ENCODE measurements at regions not wholly inside any gene's neighbourhood (a gene's known extent, or its start where the extent isn't known, plus 50 kb on each side); places are given as distances from the start of the nearest gene placed in this dataset.
A peak's percentile ranks its signal among the peaks of the same experiment; 100 is the strongest.

DNA sequence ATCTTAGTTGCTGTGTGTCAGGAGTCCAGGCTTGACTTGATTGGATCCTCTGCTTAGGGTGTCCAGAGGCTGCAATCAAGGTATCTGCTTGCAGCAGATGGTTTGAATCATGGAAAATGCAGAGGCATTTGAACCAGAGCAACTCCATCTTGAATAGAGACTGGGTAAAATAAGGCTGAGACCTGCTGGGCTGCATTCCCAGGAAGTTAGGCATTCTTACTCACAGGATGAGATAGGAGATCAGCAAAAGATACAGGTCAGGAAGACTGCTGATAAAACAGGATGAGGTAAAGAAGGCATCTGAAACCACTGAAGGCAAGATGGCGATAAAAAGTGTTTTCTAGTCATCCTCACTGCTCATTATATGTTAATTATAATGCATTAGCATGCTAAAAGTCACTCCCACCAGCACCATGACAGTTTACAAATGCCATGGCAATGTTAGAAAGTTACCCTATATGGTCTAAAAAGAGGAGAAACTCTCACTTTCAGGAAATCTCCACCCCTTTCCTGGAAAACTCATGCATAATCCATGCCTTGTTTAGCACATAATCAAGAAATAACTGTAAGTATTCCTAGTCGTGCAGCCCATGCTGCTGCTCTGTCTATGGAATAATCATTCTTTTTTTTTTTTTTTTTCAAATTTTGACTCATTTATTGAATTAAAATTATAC lies 218.3 kb upstream of the CPNE8 start:
- peaks cover 7% of the 10 kb centered on the region for H3K9me3 Mint-ChIP-seq
- Histone ChIP-seq H3K36me3 (no peaks in the 10 kb centered on the region), H3K79me2 (ENCODE audit: low read depth) (no peaks in the 10 kb centered on the region), H3K4me1 (no peaks in the 10 kb centered on the region), H3K27me3 (no peaks in the 10 kb centered on the region), H3K9ac (no peak overlapping the region), H2AFZ (replicated peaks) (peak overlapping the region; percentile 36), H3K27ac (no peak overlapping the region), H3K9me3 (ENCODE audit: low read depth) (no peaks in the 10 kb centered on the region), H3F3A (ENCODE audit: low read depth) (no peaks in the 10 kb centered on the region), H3K4me3 (no peak overlapping the region), H4K20me1 (ENCODE audit: low read depth) (no peaks in the 10 kb centered on the region), H3K4me2 (no peak overlapping the region)
- no peak overlapping the region for H3K27ac Mint-ChIP-seq
- peaks cover 8% of the 10 kb centered on the region for H3K36me3 Mint-ChIP-seq
- H3K4me1 Mint-ChIP-seq = peaks cover 32% of the 10 kb centered on the region
- no peak overlapping the region for H3K4me3 Mint-ChIP-seq
- no peak for DNase-seq (ENCODE audit: low spot score)
- H3K27me3 Mint-ChIP-seq (ENCODE audit: insufficient read depth, low read depth) = peaks cover 2% of the 10 kb centered on the region
- TF ChIP-seq EZH2phosphoT487 (IDR thresholded peaks at IDR 0.05) (no peak), EZH2 (IDR thresholded peaks at IDR 0.05) (no peak)
- TF ChIP-seq, protein P1, sequence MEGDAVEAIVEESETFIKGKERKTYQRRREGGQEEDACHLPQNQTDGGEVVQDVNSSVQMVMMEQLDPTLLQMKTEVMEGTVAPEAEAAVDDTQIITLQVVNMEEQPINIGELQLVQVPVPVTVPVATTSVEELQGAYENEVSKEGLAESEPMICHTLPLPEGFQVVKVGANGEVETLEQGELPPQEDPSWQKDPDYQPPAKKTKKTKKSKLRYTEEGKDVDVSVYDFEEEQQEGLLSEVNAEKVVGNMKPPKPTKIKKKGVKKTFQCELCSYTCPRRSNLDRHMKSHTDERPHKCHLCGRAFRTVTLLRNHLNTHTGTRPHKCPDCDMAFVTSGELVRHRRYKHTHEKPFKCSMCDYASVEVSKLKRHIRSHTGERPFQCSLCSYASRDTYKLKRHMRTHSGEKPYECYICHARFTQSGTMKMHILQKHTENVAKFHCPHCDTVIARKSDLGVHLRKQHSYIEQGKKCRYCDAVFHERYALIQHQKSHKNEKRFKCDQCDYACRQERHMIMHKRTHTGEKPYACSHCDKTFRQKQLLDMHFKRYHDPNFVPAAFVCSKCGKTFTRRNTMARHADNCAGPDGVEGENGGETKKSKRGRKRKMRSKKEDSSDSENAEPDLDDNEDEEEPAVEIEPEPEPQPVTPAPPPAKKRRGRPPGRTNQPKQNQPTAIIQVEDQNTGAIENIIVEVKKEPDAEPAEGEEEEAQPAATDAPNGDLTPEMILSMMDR (IDR thresholded peaks at IDR 0.05) = no peak

DNA sequence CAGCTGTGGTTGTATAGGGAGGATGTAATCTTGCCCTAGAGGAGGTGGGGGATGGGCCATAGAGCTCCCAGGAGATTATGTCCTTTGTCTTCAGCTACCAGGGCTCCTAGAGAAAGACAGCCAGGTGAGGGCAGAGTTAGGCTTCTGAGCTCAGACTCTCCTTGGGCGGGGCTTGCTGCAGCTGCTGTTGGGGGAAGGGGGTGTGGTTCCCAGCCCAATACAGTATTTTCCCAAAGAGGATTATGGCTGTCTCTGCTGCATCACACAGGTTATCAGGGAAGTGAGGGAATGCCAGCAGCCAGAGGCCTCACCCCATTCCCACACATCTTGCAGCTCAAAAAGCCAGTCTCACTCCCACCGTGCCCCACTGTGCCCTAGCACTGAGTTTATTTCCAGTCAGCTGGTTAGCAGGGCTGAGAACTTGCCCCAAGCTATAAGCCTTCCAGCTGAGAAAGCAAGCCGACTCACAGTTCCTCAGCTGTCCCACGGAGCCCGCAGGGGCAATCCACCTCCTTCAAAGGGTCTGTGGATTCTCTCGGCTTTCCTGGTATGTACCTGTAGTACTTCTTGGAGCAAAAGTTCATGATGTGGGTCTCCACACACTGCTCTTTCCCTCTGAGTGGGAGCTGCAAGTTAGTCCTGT lies 217.3 kb upstream of the CPNE8 start:
- no peak overlapping the region for H3K27ac ChIP-seq
- H3K9ac ChIP-seq = no peak overlapping the region
- no peaks in the 10 kb centered on the region for H3K4me1 ChIP-seq
- Mint-ChIP-seq H3K9me3 (peaks cover 7% of the 10 kb centered on the region), H3K4me1 (peaks cover 24% of the 10 kb centered on the region), H3K4me3 (no peak overlapping the region), H3K36me3 (peaks cover 8% of the 10 kb centered on the region), H3K27me3 (ENCODE audit: insufficient read depth, low read depth) (peaks cover 2% of the 10 kb centered on the region), H3K27ac (peak overlapping the region; percentile 58)
- H3K4me3 ChIP-seq = no peak overlapping the region
- H3K36me3 ChIP-seq = no peaks in the 10 kb centered on the region
- H3K9me3 ChIP-seq (ENCODE audit: low read depth) = no peaks in the 10 kb centered on the region
- TF ChIP-seq EZH2phosphoT487 (IDR thresholded peaks at IDR 0.05) = no peak
- TF ChIP-seq, protein P1 (IDR thresholded peaks at IDR 0.05) = peak; percentile 4
- DNase-seq (ENCODE audit: low spot score) = peak; percentile 72
- peak overlapping the region; percentile 36 for H2AFZ ChIP-seq (replicated peaks)
- H3K27me3 ChIP-seq = no peaks in the 10 kb centered on the region
- peak overlapping the region; percentile 3 for H3K4me2 ChIP-seq
- no peaks in the 10 kb centered on the region for H3K79me2 ChIP-seq (ENCODE audit: low read depth)
- H3F3A ChIP-seq (ENCODE audit: low read depth) = no peaks in the 10 kb centered on the region
- H4K20me1 ChIP-seq (ENCODE audit: low read depth) = no peaks in the 10 kb centered on the region

DNA sequence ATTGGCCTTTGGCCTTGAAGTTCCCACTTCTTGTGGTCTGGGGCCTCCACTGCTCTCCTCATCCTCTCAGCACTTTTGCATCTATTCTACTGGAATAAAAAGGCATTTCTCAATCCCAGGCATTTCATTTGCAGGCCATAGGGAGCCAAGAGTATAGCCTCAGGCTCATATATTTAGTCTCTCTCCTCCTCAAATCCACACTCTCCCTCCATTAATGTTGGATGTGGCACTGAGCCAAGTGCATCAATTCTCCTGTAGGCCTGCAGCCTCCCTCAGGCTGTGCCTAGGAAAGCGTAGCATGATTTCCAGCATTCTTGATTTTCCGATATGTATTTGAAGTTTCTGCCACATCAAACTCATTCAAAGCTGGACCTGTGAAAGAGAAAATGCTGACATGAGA lies 211.5 kb upstream of the CPNE8 start:
- Mint-ChIP-seq H3K27me3 (ENCODE audit: insufficient read depth, low read depth) (no peaks in the 10 kb centered on the region), H3K36me3 (peaks cover 2% of the 10 kb centered on the region), H3K4me3 (no peak overlapping the region)

More for the DNA sequence above, 211.5 kb upstream of the CPNE8 start:
- H3K4me1 ChIP-seq = no peaks in the 10 kb centered on the region
- H3F3A ChIP-seq (ENCODE audit: low read depth) = no peaks in the 10 kb centered on the region
- H3K9me3 ChIP-seq (ENCODE audit: low read depth) = no peaks in the 10 kb centered on the region
- H3K27me3 ChIP-seq = no peaks in the 10 kb centered on the region
- H3K9ac ChIP-seq = no peak overlapping the region
- H3K36me3 ChIP-seq = no peaks in the 10 kb centered on the region
- no peak for TF ChIP-seq EZH2 (IDR thresholded peaks at IDR 0.05)
- TF ChIP-seq, protein P1 (IDR thresholded peaks at IDR 0.05) = no peak
- no peak for TF ChIP-seq EZH2phosphoT487 (IDR thresholded peaks at IDR 0.05)
- no peaks in the 10 kb centered on the region for H3K4me1 Mint-ChIP-seq
- H3K9me3 Mint-ChIP-seq = peaks cover 3% of the 10 kb centered on the region
- no peaks in the 10 kb centered on the region for H4K20me1 ChIP-seq (ENCODE audit: low read depth)
- H3K4me3 ChIP-seq = no peak overlapping the region
- no peak overlapping the region for H3K27ac ChIP-seq
- DNase-seq (ENCODE audit: low spot score) = no peak
- H3K4me2 ChIP-seq = no peak overlapping the region
- no peak overlapping the region for H2AFZ ChIP-seq (replicated peaks)
- no peaks in the 10 kb centered on the region for H3K79me2 ChIP-seq (ENCODE audit: low read depth)
- H3K27ac Mint-ChIP-seq = no peak overlapping the region
